Naive thymus-derived CD4-positive, alpha-beta T cell (primary cell): ENCODE measurements at regions not wholly inside any gene's neighbourhood (a gene's known extent, or its start where the extent isn't known, plus 50 kb on each side); places are given as distances from the start of the nearest gene placed in this dataset.

Experiments
- ATAC-seq: fragments of 150-1000 bp; cut with Tn5 transposase; 2 replicates; pipeline ENCODE4 v1.10.0; 2021; ENCODE audit warnings: mild to moderate bottlenecking, moderate library complexity
- CTCF ChIA-PET: fragments of 350-600 bp; sonication (Branson Sonifier 250); formaldehyde crosslinking; loops from one replicate; lab custom pipeline; 2021; ENCODE audit warnings: antibody characterized with exemption; lab: Charles Lee
- POLR2A ChIA-PET: fragments of 350-600 bp; sonication (Branson Sonifier 250); formaldehyde crosslinking; loops from one replicate; lab custom pipeline; 2021; ENCODE audit warnings: antibody characterized with exemption, inconsistent platforms; lab: Charles Lee
- DNase-seq, 9 donors: peaks; one replicate each; pipeline versions ENCODE4 v3.0.0 to v3.0.0-alpha.2; 2020 to 2022; ENCODE audit warnings: mixed read lengths in 1 of 9
- H3K27ac ChIP-seq: one replicate; pipeline ENCODE4 v1.7.0; 2013; ENCODE audit warnings: mild to moderate bottlenecking, low read depth, low read length, moderate library complexity
- H3K27me3 ChIP-seq, 2 donors: one replicate each; pipeline ENCODE4 v1.7.0; 2013; ENCODE audit warnings: low read length in 2 of 2, mild to moderate bottlenecking in 2 of 2, moderate library complexity in 2 of 2; ENCODE audit not compliant: control insufficient read depth in 2 of 2, insufficient read depth in 2 of 2
- H3K36me3 ChIP-seq, 3 experiments: 1 replicate in 2 of 3; 2 replicates in 1 of 3; pipeline ENCODE4 v1.7.0; 2013; ENCODE audit warnings: low read length in 3 of 3, mild to moderate bottlenecking in 3 of 3, moderate library complexity in 1 of 3; ENCODE audit not compliant: insufficient read depth in 3 of 3, control insufficient read depth in 2 of 3
- H3K4me1 ChIP-seq, 2 donors: one replicate each; pipeline ENCODE4 v1.7.0; 2013; ENCODE audit warnings: low read length in 2 of 2, mild to moderate bottlenecking in 2 of 2, moderate library complexity in 1 of 2; ENCODE audit not compliant: control insufficient read depth in 2 of 2, insufficient read depth in 2 of 2
- H3K4me3 ChIP-seq: 2 replicates; pipeline ENCODE4 v1.7.0; 2013; ENCODE audit warnings: mild to moderate bottlenecking, low read length
- H3K9me3 ChIP-seq, 3 experiments: 1 replicate in 2 of 3; 2 replicates in 1 of 3; pipeline ENCODE4 v1.7.0; 2013; ENCODE audit warnings: low read length in 3 of 3; ENCODE audit not compliant: control insufficient read depth in 2 of 3
- H3K27ac Mint-ChIP-seq, 9 donors: one replicate each; pipeline ENCODE4 v1.8.0; 2020 to 2022; ENCODE audit warnings: mixed read lengths in 9 of 9, mild to moderate bottlenecking in 8 of 9, moderate library complexity in 5 of 9, inconsistent platforms in 2 of 9
- H3K27me3 Mint-ChIP-seq, 5 donors: one replicate each; pipeline ENCODE4 v1.8.0; 2021 to 2022; ENCODE audit warnings: mixed read lengths in 5 of 5, mild to moderate bottlenecking in 1 of 5
- H3K36me3 Mint-ChIP-seq, 5 donors: one replicate each; pipeline ENCODE4 v1.8.0; 2020 to 2022; ENCODE audit warnings: mixed read lengths in 5 of 5, mild to moderate bottlenecking in 3 of 5, inconsistent platforms in 1 of 5
- H3K4me1 Mint-ChIP-seq, 7 donors: one replicate each; pipeline ENCODE4 v1.8.0; 2020 to 2022; ENCODE audit warnings: mixed read lengths in 7 of 7, mild to moderate bottlenecking in 3 of 7, inconsistent platforms in 1 of 7
- H3K4me3 Mint-ChIP-seq, 10 donors: one replicate each; pipeline ENCODE4 v1.8.0; 2020 to 2022; ENCODE audit warnings: mild to moderate bottlenecking in 10 of 10, mixed read lengths in 10 of 10, moderate library complexity in 6 of 10, inconsistent platforms in 2 of 10
- H3K9me3 Mint-ChIP-seq, 11 donors: one replicate each; pipeline ENCODE4 v1.8.0; 2020 to 2022; ENCODE audit warnings: mixed read lengths in 11 of 11, mild to moderate bottlenecking in 4 of 11, inconsistent platforms in 1 of 11, moderate library complexity in 1 of 11
- intact Hi-C, 2 donors: fragments of 100-400 bp; cut with micrococcal nuclease; formaldehyde crosslinking; loops; one replicate each; pipeline ENCODE4 v1.15.1; 2023

- H3K9me3 Mint-ChIP-seq, result peaks cover 0 to 36% (median 8%) of the 10 kb centered on the region in 11 donors
- CTCF ChIA-PET, result no interaction called here
- no peaks in the 10 kb centered on the region for H3K36me3 Mint-ChIP-seq
- Histone ChIP-seq H3K9me3 (no peaks in the 10 kb centered on the region), H3K4me1 (no peaks in the 10 kb centered on the region), H3K36me3 (no peaks in the 10 kb centered on the region), H3K27ac (no peak overlapping the region), H3K4me3 (no peak overlapping the region), H3K27me3 (no peaks in the 10 kb centered on the region)
- H3K4me1 Mint-ChIP-seq, result no peaks in the 10 kb centered on the region
- POLR2A ChIA-PET, result no interaction called here
- intact Hi-C loops, result no loop called here
- DNase-seq (no peak), ATAC-seq (no peak)
- H3K27me3 Mint-ChIP-seq, result no peaks in the 10 kb centered on the region
- H3K4me3 Mint-ChIP-seq, result no peak overlapping the region
- H3K27ac Mint-ChIP-seq, result no peak overlapping the region
These were observed 429.2 kb downstream of the TDRD15 start for GRCh38 chr2:21552981-21553380.

DNA sequence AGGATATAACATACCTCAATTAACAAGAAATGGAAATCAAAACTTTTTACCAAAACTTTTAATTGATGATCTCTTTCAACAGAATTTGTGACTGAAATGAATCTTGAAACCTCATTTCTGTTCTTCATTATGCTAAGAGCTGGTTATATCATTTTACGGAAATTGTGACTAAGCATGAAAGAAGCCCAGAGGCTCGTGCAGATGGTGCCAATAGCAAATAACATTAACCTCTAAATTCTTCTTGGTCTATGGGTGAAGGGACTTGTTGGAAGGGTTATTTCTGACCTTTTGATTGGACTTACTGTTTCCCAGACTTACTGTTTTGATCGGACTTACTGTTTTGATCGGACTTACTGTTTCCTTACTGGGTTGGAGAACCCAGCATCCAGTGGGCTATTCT lies 435.6 kb downstream of the TDRD15 start:
- Mint-ChIP-seq H3K27ac (no peak overlapping the region), H3K4me3 (no peak overlapping the region), H3K36me3 (no peaks in the 10 kb centered on the region), H3K27me3 (no peaks in the 10 kb centered on the region), H3K4me1 (no peaks in the 10 kb centered on the region), H3K9me3 (peaks cover 0 to 30% (median 9%) of the 10 kb centered on the region in 11 donors)
- no peaks in the 10 kb centered on the region for H3K27me3 ChIP-seq
- ATAC-seq (no peak), DNase-seq (no peak)
- no peak overlapping the region for H3K4me3 ChIP-seq
- H3K27ac ChIP-seq, result no peak overlapping the region
- ChIA-PET CTCF (no interaction called here), POLR2A (no interaction called here)
- no peaks in the 10 kb centered on the region for H3K9me3 ChIP-seq
- intact Hi-C loops, result no loop called here
- no peaks in the 10 kb centered on the region for H3K4me1 ChIP-seq
- H3K36me3 ChIP-seq, result no peaks in the 10 kb centered on the region

DNA sequence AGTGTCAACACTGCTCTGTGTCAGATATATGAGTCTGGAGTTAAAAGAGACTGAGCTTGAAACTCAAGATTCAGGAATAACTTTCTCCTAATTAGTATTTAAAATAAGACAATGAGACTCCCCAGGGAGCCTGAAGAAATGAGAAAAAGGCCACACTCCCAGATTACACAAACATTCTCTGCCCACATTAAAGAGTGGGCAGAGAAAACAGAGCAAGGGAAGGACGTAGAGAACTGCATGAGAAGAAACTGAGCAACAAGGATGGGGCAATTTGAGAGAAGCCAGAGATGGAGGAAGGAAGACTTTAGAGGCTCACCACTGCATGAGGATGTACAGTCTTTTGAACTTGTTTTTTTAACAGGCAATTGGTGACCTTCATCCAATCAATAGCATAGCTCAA lies 438.2 kb downstream of the TDRD15 start:
- H3K27me3 Mint-ChIP-seq, result no peaks in the 10 kb centered on the region

GRCh38 chr2:21567395-21567794 lies 443.6 kb downstream of the TDRD15 start:
- DNase-seq (no peak), ATAC-seq (no peak)
- Histone ChIP-seq H3K9me3 (no peaks in the 10 kb centered on the region), H3K27me3 (no peaks in the 10 kb centered on the region), H3K36me3 (no peaks in the 10 kb centered on the region), H3K4me3 (no peak overlapping the region), H3K4me1 (no peaks in the 10 kb centered on the region), H3K27ac (no peak overlapping the region)
- intact Hi-C loops, result no loop called here
- H3K36me3 Mint-ChIP-seq, result no peaks in the 10 kb centered on the region
- CTCF ChIA-PET, result no interaction called here
- H3K27ac Mint-ChIP-seq, result no peak overlapping the region
- POLR2A ChIA-PET, result no interaction called here
- H3K4me3 Mint-ChIP-seq, result no peak overlapping the region
- H3K4me1 Mint-ChIP-seq, result no peaks in the 10 kb centered on the region
- H3K9me3 Mint-ChIP-seq, result peaks cover 0 to 19% (median 7%) of the 10 kb centered on the region in 11 donors
- H3K27me3 Mint-ChIP-seq, result no peaks in the 10 kb centered on the region

More for the DNA sequence above, 438.2 kb downstream of the TDRD15 start:
- no peak overlapping the region for H3K4me3 ChIP-seq
- H3K27ac Mint-ChIP-seq, result no peak overlapping the region
- no peaks in the 10 kb centered on the region for H3K36me3 ChIP-seq
- CTCF ChIA-PET, result no interaction called here
- H3K4me3 Mint-ChIP-seq, result no peak overlapping the region
- H3K27me3 ChIP-seq, result no peaks in the 10 kb centered on the region
- peaks cover 0 to 20% (median 6%) of the 10 kb centered on the region in 11 donors for H3K9me3 Mint-ChIP-seq
- no peaks in the 10 kb centered on the region for H3K4me1 Mint-ChIP-seq
- no peaks in the 10 kb centered on the region for H3K36me3 Mint-ChIP-seq
- DNase-seq (no peak), ATAC-seq (no peak)
- H3K27ac ChIP-seq, result no peak overlapping the region
- POLR2A ChIA-PET, result no interaction called here
- intact Hi-C loops, result no loop called here
- H3K9me3 ChIP-seq, result no peaks in the 10 kb centered on the region
- no peaks in the 10 kb centered on the region for H3K4me1 ChIP-seq

DNA sequence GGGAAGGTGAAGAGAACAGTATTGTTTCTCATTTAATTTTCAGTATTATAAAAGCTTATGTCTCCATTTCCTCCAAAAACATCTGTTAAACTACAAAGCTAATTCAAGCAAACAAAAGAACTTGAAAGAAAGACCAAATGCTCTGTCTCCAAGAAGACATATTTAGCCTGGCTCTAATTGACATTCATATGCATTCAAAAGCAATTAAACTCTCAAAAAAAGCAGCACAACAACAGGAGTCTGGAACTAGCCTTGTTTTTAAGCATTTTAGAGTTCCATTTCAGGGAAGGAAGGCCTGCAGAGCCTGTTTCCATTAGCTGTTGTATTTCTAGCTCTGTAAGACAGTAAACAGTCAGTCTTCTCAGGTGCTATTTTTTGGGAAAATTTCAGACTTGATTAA lies 447.9 kb downstream of the TDRD15 start:
- no peaks in the 10 kb centered on the region for H3K9me3 ChIP-seq
- no peaks in the 10 kb centered on the region for H3K4me1 ChIP-seq
- Mint-ChIP-seq H3K27ac (no peak overlapping the region), H3K9me3 (peaks cover 0 to 42% (median 7%) of the 10 kb centered on the region in 11 donors), H3K27me3 (no peaks in the 10 kb centered on the region), H3K4me1 (no peaks in the 10 kb centered on the region), H3K36me3 (no peaks in the 10 kb centered on the region), H3K4me3 (no peak overlapping the region)
- DNase-seq, result no peak
- ChIA-PET CTCF (no interaction called here), POLR2A (no interaction called here)
- no peak for ATAC-seq
- H3K27me3 ChIP-seq, result no peaks in the 10 kb centered on the region
- no peak overlapping the region for H3K4me3 ChIP-seq
- intact Hi-C loops, result no loop called here
- no peaks in the 10 kb centered on the region for H3K36me3 ChIP-seq
- H3K27ac ChIP-seq, result no peak overlapping the region

DNA sequence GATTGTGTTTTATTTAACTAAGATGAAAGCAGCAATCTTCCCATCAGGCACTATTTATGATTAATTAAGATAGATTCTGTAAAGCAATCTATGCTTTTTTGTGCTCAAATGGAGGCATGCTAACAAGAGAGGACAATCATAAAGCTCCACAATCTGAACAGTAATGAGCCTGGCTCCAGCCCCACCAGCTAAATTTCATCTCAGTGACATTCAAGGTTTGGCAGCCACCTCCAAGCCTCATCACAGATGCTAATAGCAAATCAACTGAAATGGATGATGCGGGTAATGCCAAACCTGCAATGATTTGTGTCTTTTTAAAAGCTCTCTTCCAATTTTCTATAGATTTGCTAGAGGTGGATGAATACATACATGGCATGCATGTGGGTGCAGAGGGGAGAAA lies 456.6 kb downstream of the TDRD15 start:
- CTCF ChIA-PET, result no interaction called here
- ATAC-seq (no peak), DNase-seq (no peak)
- Mint-ChIP-seq H3K36me3 (no peaks in the 10 kb centered on the region), H3K27me3 (no peaks in the 10 kb centered on the region), H3K4me3 (no peak overlapping the region), H3K4me1 (no peaks in the 10 kb centered on the region), H3K9me3 (peaks cover 0 to 14% (median 6%) of the 10 kb centered on the region in 11 donors), H3K27ac (no peak overlapping the region)
- H3K27me3 ChIP-seq, result no peaks in the 10 kb centered on the region
- no peak overlapping the region for H3K4me3 ChIP-seq
- H3K27ac ChIP-seq, result no peak overlapping the region
- POLR2A ChIA-PET, result no interaction called here
- H3K4me1 ChIP-seq, result no peaks in the 10 kb centered on the region
- no peaks in the 10 kb centered on the region for H3K36me3 ChIP-seq
- H3K9me3 ChIP-seq, result no peaks in the 10 kb centered on the region
- intact Hi-C loops, result no loop called here

GRCh38 chr2:21585881-21586280 lies 462.1 kb downstream of the TDRD15 start:
- no peak overlapping the region for H3K4me3 Mint-ChIP-seq

More at GRCh38 chr2:21585881-21586280, 462.1 kb downstream of the TDRD15 start:
- H3K4me1 ChIP-seq, result no peaks in the 10 kb centered on the region
- no peaks in the 10 kb centered on the region for H3K4me1 Mint-ChIP-seq
- no peaks in the 10 kb centered on the region for H3K27me3 Mint-ChIP-seq
- H3K36me3 Mint-ChIP-seq, result no peaks in the 10 kb centered on the region
- peaks cover 0 to 14% (median 3%) of the 10 kb centered on the region in 11 donors for H3K9me3 Mint-ChIP-seq
- ChIA-PET POLR2A (no interaction called here), CTCF (no interaction called here)
- no peaks in the 10 kb centered on the region for H3K36me3 ChIP-seq
- DNase-seq (no peak), ATAC-seq (no peak)
- H3K27ac Mint-ChIP-seq, result no peak overlapping the region
- H3K27me3 ChIP-seq, result no peaks in the 10 kb centered on the region
- no peak overlapping the region for H3K27ac ChIP-seq
- no peak overlapping the region for H3K4me3 ChIP-seq
- intact Hi-C loops, result no loop called here
- no peaks in the 10 kb centered on the region for H3K9me3 ChIP-seq
